GM19240 (cell line): ENCODE measurements at regions not wholly inside any gene's neighbourhood (a gene's known extent, or its start where the extent isn't known, plus 50 kb on each side); places are given as distances from the start of the nearest gene placed in this dataset.
"Not testable (repeated sequence)": the region's sequence is repeated elsewhere in the genome, so short reads cannot be mapped to it uniquely, and the experiment has no call there.

Experiments used
- DNase-seq: peaks from one replicate; pipeline ENCODE4 v3.0.0; 2011; ENCODE audit warnings: low spot score; ENCODE audit not compliant: insufficient read length

DNA sequence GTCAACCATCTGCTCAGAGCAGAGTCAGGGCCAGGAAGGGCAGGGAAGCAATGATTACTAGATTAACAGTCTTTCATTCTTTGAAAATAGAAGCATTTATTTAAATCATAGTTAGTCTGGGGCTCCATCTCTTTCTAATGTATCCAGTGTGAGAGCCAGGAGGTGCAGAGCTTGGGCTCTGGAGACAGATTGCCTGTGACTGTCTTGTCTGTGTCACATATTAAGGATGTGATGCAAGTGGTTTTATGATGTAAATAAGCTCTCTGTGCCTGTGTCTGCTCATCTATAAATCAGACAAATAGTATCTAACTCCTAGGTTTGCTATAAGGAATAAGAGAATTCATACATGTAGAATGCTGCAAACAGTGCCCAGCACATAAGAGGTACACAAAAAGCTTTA lies 104.9 kb upstream of the TANK start:
- DNase-seq = no peak

DNA sequence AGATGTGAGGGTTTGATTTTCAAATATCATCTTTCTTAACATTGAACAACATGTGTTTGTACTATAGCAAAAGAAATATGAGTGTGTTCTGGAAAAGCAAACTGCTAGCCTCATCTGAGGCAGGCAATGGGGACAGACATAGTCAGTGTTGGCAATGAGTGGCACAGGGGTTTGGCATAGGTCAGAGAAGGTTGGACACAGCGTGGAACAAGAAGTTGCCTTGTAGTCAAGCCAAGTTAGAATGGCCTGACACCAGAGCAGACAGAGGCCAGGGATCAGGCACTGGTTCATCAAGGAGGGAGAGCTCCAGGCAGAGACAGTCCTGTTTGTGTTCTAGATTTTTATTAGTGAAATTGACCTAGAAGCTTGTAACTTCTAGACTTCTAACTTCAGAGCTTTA lies 100.8 kb upstream of the TANK start:
- no peak for DNase-seq

DNA sequence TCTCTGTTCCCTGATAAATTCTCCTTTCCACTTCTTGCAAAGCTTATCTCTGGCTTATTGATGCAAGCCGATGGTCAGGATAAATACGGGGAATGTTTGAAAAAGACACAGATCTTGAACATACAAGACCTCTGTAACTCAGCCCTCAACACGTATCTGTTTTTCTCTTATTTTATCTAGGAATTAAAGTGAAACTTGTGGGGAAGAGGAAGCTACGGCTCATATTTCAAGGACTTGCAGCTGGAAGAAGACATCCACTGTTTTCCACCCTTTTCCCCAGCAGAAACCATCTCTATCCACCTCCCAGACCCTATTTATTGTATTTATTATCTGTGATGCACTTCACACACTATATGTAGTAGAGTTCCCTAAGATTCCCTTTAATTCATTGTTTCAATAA lies 98.4 kb upstream of the TANK start:
- DNase-seq = no peak

DNA sequence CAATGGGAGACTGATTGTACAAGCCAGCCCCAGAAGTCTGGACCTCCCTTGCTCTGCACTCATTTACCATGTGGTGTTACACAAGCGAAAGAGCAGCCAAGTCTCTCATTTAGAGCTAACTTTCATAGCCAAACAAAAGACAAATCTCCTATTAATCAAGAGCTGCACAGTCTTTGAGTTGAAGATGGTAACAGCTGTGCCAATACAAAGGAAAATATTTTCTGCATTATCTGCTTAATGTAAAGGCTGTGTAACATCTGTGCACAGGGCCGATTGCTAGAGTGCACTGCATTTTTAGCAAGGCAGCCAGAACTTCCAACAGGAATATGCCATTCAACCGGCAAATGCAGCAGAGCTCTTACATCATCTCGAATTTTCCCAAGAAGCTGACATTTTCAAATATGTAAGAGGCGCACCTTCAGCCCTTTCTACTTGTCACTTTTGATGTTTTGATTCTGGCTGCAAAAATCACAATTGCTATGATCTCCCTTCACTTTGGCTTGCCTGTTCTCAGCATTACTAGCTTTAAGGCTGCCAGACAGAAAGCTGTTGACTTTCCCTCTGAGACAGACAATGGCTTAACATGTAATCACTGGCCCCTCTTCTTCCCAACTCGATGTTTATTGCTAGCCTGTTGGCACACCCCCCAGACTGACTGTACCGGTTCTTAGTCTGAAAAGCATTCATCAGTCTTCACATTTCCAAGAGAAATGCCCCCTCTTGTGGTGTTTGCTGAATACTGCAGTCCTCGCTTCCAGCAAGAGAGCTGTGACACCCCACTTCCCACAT lies 96.9 kb upstream of the TANK start:
- peak; percentile 51 for DNase-seq

DNA sequence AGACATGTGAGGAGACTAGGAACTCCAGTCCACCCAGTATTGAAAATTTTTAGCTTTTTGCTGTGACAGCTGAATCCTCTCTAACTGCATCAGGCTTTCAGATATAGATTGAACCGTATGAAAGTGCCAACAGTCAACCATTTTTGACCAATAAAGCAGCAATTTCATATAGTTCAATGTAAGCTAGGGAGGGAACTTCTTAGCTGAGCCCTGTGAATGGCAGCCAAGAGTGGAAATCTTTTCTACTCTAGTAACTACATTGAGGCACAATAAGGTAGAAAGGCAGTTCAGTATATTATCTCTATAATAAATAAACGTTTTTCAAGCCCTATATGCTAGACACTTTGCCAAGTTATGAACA lies 96.3 kb upstream of the TANK start:
- DNase-seq = no peak

DNA sequence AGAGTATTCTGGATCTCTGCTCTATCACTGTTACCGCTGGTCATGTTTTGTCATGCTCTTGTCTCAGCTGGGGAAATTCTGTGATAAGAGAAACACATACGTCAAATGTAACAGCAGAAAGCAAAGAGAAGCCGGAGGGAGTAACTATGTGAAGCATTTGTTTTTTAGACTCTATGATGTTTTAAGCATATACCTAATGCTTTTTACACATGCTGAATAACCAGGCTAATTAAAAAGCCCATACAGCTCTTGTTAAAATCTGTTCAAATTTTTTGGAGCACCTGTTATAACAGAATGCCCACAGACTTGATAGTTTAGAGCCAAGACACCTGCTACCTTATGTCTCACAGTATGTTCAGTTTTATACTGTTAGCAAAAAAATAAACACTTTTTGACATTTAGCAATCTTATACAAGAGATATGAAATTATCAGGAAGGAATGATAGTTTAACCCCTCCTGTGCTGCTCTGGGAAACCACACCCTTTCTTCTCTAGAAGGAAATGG lies 92.3 kb upstream of the TANK start:
- no peak for DNase-seq

DNA sequence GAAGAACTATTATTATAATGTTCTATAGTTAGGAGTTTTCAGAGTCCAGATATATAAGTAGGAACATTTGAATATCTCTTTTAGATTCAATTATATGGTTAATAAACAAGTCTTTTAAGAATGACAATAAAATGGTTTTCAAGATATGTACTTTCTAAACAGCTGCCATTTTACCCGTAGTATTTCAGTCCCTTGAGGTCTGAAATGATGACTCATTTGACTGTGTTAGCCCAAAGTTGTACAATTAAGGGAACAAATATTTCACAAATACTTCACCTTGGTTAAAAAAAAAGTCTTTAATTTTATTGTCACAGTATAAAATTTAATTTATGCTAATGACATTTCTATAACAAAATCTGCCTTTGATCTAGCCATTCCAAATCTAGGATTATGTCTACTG lies 91.6 kb upstream of the TANK start:
- no peak for DNase-seq

DNA sequence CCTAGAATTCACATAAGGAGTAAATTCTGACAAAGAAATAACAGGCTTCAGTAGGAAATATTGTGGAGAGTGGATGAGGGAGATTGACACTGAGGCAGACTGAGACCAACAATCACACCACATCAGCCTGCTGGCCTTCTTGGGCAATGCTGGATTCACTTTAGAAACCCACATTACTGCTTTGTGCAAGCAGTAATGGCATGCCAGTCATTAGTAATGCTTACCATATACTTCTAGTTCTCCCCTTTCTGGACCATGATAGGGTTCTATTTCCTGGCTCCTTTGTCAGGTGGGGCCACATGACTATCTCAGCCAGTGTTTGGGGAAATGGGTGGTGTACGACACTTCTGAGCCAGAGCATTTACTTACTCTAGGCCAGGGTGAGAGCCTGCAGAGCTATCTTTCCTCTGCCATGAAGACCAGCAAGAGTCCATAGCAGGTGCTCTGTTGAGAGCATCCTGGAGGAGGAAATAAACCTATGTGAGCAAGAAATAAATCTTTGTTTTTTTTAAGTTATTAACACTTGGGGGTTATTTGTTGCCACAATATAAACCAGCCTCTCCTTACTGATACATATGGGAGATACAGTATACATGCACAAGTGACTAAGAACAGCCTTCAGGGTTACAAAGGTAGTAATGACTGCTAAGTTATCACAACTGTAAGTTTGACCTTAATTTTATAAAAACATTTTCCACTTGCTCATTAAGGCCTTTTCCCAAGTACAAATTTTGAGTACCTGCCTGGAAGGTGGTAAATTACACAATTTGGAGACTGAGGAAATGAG lies 89.3 kb upstream of the TANK start:
- no peak for DNase-seq

DNA sequence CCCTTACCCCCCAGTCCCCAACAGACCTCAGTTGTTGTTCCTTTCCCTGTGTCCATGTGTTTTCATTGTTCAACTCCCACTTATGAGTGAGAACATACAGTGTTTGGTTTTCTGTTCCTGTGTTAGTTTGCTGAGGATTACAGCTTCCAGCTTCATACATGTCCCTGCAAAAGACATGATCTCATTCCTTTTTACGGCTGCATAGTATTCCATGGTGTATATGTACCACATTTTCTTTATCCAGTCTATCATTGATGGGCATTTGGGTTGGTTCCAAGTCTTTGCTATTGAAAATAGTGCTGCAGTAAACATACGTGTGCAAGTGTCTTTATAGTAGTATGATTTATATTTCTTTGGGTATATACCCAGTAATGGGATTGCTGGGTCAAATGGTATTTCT lies 87.8 kb upstream of the TANK start:
- not testable (repeated sequence) for DNase-seq

DNA sequence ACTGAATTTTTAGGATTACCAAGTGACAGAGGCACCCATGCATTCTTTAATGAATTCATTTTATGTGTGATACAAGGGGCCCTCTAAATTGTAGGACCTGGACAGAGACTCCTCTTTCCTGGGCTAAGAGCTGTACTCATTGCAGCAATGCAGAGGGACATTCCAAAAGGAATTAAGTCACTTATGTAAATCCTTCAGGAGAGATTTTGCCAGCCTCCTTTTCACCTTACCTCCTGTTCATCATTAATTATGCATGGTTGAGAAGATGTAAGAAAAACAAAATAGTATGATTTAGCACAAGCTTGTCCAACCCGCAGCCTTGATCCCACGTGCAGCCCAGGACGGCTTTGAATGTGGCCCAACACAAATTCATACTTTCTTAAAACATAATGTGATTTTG lies 84.5 kb upstream of the TANK start:
- no peak for DNase-seq

DNA sequence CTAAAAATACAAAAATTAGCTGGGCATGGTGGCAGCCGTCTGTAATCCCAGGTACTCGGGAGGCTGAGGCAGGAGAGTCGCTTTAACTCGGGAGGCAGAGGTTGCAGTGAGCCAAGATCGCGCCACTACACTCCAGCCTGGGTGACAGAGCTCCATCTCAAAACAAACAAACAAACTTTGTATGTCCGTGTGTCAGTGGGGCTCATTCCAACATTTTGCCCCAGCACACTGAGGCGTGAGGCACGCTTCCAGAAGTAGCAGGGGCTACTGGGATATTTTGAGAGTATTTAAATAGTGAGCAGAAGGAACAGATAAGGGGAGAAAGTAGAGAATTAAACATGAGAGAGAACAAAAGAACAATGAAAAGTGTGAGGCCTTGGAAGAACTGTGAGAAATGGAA lies 83.3 kb upstream of the TANK start:
- no peak for DNase-seq

DNA sequence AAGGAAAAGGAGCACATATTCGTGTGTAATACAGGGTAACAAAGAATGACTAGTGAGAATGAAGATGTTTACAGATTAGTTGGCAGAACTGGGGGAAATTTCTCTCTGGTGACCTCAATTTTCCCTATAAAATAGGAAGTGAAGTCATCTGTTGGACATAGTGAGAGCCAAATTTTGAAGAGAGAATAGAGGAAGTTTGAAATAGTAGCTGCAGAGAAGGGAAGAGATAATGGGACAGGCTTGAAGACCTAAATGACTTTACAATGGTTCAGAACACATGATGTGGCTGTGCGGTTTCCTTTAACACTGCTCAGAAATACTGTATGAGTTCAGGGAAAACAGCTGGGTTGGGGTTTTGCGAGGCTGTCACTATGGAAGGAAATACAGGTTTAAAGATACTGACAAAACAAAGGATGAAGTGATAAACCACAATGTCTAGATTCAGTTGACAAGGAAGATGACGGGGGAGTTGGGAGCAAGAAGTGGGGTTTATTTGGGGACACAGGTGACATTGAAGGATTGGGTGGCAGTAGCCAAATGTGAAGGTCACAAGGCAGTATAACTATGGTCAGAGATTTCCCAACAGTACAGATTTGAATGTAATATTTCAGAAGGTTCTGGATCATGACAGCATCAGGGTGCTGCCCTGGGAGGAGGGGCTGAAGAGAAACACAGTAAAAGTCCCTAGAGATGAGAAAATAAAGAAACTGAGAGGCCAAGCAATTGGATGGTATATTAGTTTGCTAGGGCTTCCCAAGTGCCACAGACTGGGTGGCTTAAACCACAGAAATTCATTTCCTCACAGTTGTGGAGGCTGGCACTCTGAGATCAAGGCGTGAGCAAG lies 82.6 kb upstream of the TANK start:
- DNase-seq = no peak

DNA sequence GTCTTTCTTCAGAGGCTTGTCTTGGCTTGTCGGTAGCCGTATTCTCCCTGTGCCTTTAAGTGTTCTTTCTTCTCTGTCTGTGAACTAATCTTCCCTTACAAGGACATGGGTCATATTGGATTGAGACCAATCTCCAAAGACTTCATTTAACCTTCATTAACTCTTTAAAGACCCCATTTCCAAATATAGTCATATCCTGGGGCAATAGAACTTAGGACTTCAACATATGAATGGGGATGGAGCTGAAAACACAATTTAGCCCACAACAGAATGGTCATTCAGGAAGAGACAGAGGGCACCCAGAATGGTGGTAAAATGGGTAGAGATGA lies 82.1 kb upstream of the TANK start:
- no peak for DNase-seq

DNA sequence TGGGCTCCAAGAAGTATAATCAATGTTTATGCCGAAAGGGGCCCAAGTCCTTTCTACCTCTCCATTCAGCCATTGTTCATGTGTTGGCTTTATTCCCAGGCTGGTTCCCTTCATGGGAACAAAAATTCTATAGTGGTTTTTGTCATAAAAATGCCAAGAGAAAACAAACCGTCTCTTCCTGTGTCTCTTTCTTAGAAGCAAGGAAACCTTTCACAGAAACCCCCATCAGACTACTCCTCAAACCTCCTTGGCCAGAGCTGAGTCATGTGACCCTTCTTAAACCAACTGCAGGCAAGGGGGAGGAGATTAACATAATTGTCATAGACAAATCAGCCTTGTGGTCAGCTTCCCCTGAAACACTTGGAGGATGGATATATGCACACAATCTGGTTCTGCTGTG lies 75.1 kb upstream of the TANK start:
- no peak for DNase-seq

DNA sequence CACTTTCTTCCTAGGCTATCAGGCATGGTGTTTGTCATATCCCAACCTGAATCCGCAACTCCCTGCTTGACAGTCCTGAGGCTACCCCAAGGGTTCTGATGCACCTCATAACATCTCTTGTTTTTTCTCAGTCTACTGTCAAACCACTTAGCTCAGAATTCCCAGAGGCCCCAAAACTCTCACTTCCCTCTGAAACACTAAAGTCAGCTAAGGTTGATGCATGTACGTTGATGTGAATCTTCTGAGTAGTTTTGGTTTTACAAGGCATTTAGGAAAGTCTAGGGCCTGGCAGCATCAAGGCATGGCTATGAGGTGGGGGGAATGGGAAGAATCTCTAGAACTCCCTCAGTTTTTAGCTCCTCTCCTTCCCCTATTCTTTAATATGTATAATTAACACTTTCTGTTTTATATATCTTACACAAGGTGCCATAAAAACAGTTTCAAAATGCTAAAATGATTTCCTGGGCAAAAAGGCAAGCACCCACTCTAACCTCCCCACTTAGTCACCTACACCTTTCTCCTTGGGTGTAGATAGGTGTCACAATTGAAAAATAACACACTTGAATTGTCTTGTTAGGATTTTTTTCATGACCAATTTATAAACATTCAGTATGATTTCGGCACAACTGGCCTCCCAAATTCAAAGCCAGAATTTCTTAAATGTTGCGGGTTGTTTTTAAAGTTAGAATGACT lies 71.4 kb upstream of the TANK start:
- no peak for DNase-seq

DNA sequence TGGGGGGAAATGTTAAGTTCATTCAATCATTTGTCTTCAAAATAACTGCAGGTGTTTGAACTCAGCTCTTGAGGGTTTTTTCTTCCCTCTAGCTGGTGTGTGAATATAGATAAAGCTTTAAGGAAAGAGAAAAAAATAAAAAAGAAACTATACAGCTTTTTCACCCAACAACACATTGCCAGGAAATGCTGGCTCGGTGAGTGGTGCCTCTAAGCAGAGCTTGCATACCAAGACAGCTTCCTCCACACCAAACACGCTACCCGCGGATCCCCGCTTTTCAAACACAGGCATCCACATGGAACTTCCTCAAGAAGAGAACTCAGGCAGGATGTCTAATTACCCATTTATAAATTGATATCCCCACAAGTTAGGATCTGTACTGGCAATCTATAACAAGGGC lies 69.8 kb upstream of the TANK start:
- DNase-seq = no peak

DNA sequence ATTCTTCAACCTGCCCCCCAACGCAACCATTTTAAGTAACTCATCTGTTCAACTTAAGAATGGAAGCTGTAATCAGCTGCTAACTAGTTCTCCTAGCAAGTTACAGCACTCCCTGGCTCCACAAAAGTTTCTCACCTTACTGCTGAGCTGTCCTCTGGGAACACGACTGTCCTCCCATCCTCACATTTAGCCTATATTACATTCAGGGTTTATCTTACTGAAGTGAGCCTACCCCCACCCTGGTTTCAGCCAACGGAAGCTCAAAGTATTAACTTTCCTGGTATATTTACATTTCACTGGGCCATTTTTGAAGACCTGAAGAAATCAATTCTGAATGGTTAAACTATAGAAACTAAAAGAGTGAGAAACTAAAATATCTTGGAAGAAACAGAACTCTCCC lies 64.9 kb upstream of the TANK start:
- no peak for DNase-seq

DNA sequence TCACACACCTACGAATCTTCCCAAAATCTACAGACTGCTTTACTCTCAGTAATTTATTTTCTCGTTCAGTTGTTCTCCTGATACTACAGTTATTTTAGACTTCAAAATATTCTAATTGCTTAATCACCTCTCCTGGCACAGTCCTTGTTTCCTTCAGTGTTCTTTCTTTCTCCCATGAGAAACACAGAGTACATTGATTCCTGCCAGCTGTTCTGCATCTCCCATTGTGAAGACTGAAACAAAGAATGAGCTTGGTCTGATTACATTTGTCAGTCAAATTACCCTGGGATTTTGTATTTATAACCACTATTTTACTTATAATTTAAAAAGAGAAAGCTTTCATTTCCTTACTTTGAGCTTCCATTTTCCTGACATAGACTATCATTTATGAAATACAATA lies 63.9 kb upstream of the TANK start:
- DNase-seq = no peak

DNA sequence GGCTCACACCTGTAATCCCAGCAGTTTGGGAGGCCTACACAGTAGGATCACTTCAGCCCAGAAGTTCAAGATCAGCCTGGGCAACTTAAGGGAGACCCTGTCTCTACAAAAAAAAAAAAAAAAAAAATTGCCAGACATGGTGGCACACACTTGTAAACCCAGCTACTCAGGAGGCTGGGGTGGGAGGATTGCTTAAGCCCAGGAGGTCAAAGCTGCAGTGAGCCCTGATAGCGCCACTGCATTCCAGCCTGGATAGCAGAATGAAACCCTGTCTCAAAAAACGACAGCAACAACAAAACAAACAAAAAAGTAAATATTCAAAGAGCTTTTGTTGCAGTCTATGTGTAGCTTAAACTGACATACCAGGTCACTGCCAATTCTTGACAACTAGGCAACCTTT lies 63.1 kb upstream of the TANK start:
- no peak for DNase-seq

DNA sequence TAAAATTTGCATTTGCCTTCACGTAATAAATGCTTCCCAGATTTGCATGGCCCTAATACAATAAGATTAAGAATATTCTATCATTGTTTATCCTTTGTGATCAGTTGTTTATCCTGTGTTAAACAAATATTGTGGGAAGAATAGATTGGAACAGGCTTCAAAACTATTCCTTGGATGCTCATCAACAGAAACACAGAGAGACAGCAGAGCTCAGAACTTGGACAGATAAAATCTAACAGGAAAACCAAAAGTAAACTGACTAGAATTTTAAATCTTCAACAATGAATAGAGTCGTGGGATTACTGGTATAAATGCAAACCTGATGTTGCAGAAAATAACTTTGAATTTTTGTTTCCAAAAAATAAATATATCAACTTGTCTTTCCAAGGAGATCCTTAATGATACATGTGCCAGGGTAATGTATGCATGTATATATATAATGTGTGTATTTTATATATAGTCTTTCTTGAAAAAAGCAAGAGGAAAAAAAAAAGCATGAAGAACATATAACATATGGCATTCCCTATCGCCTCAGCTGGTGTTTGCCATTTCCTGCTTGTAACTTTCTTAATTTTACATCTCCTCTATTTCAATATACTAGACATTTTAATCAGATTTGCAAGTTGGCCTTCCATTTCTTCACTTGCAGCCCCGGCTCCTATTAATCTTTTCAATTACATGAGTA lies 59.9 kb upstream of the TANK start:
- no peak for DNase-seq

DNA sequence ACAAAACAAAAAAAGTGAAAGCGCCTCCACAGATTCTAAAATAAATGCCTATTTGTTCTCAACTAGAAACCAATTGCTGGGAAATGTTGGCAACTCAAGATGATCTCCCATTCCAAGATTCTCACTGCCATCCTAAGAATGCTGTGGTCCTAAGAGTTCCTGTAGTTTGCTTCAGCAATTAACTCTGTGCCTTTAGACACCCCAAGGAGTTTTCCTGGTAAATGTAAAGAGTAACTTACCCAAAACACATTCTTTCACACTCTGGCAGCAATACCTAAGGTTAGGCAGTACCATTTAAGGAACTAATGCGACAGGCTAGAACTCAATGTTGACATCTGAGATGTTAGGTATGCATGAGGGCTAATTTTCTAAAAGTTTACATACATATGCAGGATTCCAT lies 58.8 kb upstream of the TANK start:
- no peak for DNase-seq
